Astrocyte (in vitro differentiated cells and primary cell): ENCODE measurements at regions not wholly inside any gene's neighbourhood (a gene's known extent, or its start where the extent isn't known, plus 50 kb on each side); places are given as distances from the start of the nearest gene placed in this dataset.

ENCODE experiments used
- DNase-seq: peaks from one replicate; pipeline ENCODE4 v3.0.0-alpha.2; 2010; ENCODE audit warnings: low read depth
- FAIRE-seq: peaks from 2 replicates; lab custom pipeline; 2011; peaks lifted over from hg19 to GRCh38; lab: Jason Lieb, UNC
- H2AFZ ChIP-seq: 2 replicates; pipeline ENCODE4 v1.6.0; 2012; ENCODE audit warnings: low read depth, low read length, inconsistent platforms
- H3K27ac ChIP-seq: 2 replicates; pipeline ENCODE4 v1.5.1; 2011; ENCODE audit warnings: low read depth, low read length, inconsistent platforms
- H3K27me3 ChIP-seq: 2 replicates; pipeline ENCODE4 v1.6.0; 2011; ENCODE audit warnings: low read length, inconsistent platforms; ENCODE audit not compliant: insufficient read depth
- H3K36me3 ChIP-seq: 2 replicates; pipeline ENCODE4 v1.5.1; 2011; ENCODE audit warnings: low read length, inconsistent platforms; ENCODE audit not compliant: insufficient read depth
- H3K4me1 ChIP-seq: 2 replicates; pipeline ENCODE4 v1.5.1; 2011; ENCODE audit warnings: low read length, inconsistent platforms; ENCODE audit not compliant: insufficient read depth
- H3K4me2 ChIP-seq: 2 replicates; pipeline ENCODE4 v1.6.0; 2012; ENCODE audit warnings: low read length, inconsistent platforms
- H3K4me3 ChIP-seq: 2 replicates; pipeline ENCODE4 v1.5.1; 2011; ENCODE audit warnings: low read depth, mild to moderate bottlenecking, low read length, inconsistent platforms; ENCODE audit not compliant: insufficient read depth
- H3K79me2 ChIP-seq: 2 replicates; pipeline ENCODE4 v1.6.0; 2012; ENCODE audit warnings: mild to moderate bottlenecking, low read length, inconsistent platforms; ENCODE audit not compliant: insufficient read depth
- H3K9ac ChIP-seq: 2 replicates; pipeline ENCODE4 v1.6.0; 2012; ENCODE audit warnings: mild to moderate bottlenecking, low read length, inconsistent platforms
- H3K9me3 ChIP-seq: 2 replicates; pipeline ENCODE4 v1.5.1; 2012; ENCODE audit warnings: low read depth, mild to moderate bottlenecking, low read length, inconsistent platforms; ENCODE audit not compliant: insufficient read depth
- H4K20me1 ChIP-seq: 2 replicates; pipeline ENCODE4 v1.6.0; 2012; ENCODE audit warnings: low read length, inconsistent platforms; ENCODE audit not compliant: insufficient read depth
- H3K27ac Mint-ChIP-seq: one replicate; pipeline ENCODE4 v1.8.0; 2021; ENCODE audit warnings: mild to moderate bottlenecking, mixed read lengths; ENCODE audit not compliant: unreplicated experiment
- H3K27me3 Mint-ChIP-seq: one replicate; pipeline ENCODE4 v1.8.0; 2021; ENCODE audit warnings: low read depth, mixed read lengths; ENCODE audit not compliant: unreplicated experiment
- H3K36me3 Mint-ChIP-seq: one replicate; pipeline ENCODE4 v1.8.0; 2021; ENCODE audit warnings: low read depth, mixed read lengths; ENCODE audit not compliant: unreplicated experiment
- H3K4me1 Mint-ChIP-seq: one replicate; pipeline ENCODE4 v1.8.0; 2021; ENCODE audit warnings: low read depth, mixed read lengths; ENCODE audit not compliant: unreplicated experiment
- H3K4me3 Mint-ChIP-seq: one replicate; pipeline ENCODE4 v1.8.0; 2021; ENCODE audit warnings: mild to moderate bottlenecking, moderate library complexity, mixed read lengths; ENCODE audit not compliant: unreplicated experiment
- H3K9me3 Mint-ChIP-seq: one replicate; pipeline ENCODE4 v1.8.0; 2021; ENCODE audit warnings: mild to moderate bottlenecking, mixed read lengths; ENCODE audit not compliant: unreplicated experiment
- EZH2 ChIP-seq: IDR thresholded peaks from 2 replicates; pipeline ENCODE4 v1.6.1; 2012; ENCODE audit warnings: mild to moderate bottlenecking, low read length, inconsistent platforms; ENCODE audit not compliant: insufficient read depth
- TF ChIP-seq, protein P1 (sequence below): IDR thresholded peaks from 2 replicates; pipeline ENCODE4 v1.5.1; 2011; ENCODE audit warnings: low read depth, mild to moderate bottlenecking, inconsistent platforms, low read length, moderate library complexity; ENCODE audit not compliant: insufficient read depth

DNA sequence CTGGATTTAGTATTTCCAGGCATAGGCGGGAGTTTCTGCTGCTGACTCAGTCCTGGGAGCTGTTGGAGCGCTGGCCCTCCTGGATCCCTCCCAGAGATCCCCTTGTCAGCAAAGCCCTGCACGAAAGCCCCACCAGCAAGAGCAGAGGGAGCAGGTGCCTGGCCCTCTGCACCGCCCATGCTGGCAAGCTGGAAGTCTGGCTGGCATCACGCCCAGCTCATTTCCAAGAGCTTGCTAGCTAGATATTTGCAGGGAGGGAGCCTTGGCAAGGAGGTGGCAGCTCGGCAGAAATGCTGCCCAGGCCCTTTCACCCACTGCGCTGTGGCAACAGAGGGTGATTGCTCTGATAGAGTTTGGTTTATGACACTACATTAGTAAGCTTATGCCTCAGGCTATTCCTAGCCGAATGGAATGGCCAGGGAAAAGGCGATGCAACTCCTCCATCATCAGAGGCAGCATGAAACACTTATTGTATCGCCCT is 193.9 kb downstream of the EMP1 start:
- no peak overlapping the region for H3K4me2 ChIP-seq
- no peak overlapping the region for H3K27ac ChIP-seq
- H2AFZ ChIP-seq, result no peak overlapping the region
- Mint-ChIP-seq H3K4me1 (no peaks in the 10 kb centered on the region), H3K4me3 (no peak overlapping the region), H3K36me3 (no peaks in the 10 kb centered on the region), H3K9me3 (no peaks in the 10 kb centered on the region), H3K27ac (no peak overlapping the region), H3K27me3 (peaks cover 13% of the 10 kb centered on the region)
- no peaks in the 10 kb centered on the region for H3K36me3 ChIP-seq
- H3K9me3 ChIP-seq, result no peaks in the 10 kb centered on the region
- no peaks in the 10 kb centered on the region for H3K4me1 ChIP-seq
- H3K9ac ChIP-seq, result no peak overlapping the region
- no peak overlapping the region for H3K4me3 ChIP-seq
- peak; percentile 55 for DNase-seq
- no peak for FAIRE-seq
- H3K79me2 ChIP-seq, result no peaks in the 10 kb centered on the region
- no peaks in the 10 kb centered on the region for H4K20me1 ChIP-seq
- H3K27me3 ChIP-seq, result no peaks in the 10 kb centered on the region
- TF ChIP-seq, protein P1, sequence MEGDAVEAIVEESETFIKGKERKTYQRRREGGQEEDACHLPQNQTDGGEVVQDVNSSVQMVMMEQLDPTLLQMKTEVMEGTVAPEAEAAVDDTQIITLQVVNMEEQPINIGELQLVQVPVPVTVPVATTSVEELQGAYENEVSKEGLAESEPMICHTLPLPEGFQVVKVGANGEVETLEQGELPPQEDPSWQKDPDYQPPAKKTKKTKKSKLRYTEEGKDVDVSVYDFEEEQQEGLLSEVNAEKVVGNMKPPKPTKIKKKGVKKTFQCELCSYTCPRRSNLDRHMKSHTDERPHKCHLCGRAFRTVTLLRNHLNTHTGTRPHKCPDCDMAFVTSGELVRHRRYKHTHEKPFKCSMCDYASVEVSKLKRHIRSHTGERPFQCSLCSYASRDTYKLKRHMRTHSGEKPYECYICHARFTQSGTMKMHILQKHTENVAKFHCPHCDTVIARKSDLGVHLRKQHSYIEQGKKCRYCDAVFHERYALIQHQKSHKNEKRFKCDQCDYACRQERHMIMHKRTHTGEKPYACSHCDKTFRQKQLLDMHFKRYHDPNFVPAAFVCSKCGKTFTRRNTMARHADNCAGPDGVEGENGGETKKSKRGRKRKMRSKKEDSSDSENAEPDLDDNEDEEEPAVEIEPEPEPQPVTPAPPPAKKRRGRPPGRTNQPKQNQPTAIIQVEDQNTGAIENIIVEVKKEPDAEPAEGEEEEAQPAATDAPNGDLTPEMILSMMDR, result no peak
- TF ChIP-seq EZH2, result no peak

DNA sequence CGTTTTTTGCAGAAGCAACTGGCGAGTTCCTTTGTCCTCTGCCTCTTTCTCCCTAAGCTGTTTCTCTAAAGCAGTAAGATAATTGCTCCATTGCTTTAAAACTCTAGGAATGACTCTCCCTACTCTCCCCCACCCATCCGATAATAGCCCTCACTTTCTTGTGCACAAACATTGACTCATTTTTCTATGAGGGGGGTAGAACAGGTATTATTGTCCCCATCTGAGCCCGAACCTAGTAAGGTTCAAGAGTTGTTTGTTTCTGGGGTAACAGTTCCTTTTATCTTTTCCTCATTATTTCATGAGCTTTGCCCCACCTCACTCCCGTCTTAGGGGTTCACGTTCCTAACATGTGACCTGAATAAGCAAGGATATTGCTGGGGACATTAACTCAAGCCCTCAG is 190.6 kb downstream of the EMP1 start:
- no peak for TF ChIP-seq EZH2
- TF ChIP-seq, protein P1, result no peak
- no peak overlapping the region for H3K9ac ChIP-seq
- no peak overlapping the region for H3K27ac Mint-ChIP-seq
- H3K4me1 ChIP-seq, result no peaks in the 10 kb centered on the region
- H3K36me3 ChIP-seq, result no peaks in the 10 kb centered on the region
- no peaks in the 10 kb centered on the region for H3K9me3 Mint-ChIP-seq
- no peaks in the 10 kb centered on the region for H3K79me2 ChIP-seq
- H3K27me3 Mint-ChIP-seq, result peaks cover 15% of the 10 kb centered on the region
- no peak for DNase-seq
- peaks cover 4% of the 10 kb centered on the region for H3K4me1 Mint-ChIP-seq
- no peak overlapping the region for H3K4me3 Mint-ChIP-seq
- H4K20me1 ChIP-seq, result no peaks in the 10 kb centered on the region
- H3K9me3 ChIP-seq, result no peaks in the 10 kb centered on the region
- no peak overlapping the region for H3K27ac ChIP-seq
- H3K36me3 Mint-ChIP-seq, result no peaks in the 10 kb centered on the region
- no peak overlapping the region for H3K4me2 ChIP-seq
- H3K27me3 ChIP-seq, result no peaks in the 10 kb centered on the region
- H2AFZ ChIP-seq, result no peak overlapping the region
- no peak overlapping the region for H3K4me3 ChIP-seq
- FAIRE-seq, result no peak

DNA sequence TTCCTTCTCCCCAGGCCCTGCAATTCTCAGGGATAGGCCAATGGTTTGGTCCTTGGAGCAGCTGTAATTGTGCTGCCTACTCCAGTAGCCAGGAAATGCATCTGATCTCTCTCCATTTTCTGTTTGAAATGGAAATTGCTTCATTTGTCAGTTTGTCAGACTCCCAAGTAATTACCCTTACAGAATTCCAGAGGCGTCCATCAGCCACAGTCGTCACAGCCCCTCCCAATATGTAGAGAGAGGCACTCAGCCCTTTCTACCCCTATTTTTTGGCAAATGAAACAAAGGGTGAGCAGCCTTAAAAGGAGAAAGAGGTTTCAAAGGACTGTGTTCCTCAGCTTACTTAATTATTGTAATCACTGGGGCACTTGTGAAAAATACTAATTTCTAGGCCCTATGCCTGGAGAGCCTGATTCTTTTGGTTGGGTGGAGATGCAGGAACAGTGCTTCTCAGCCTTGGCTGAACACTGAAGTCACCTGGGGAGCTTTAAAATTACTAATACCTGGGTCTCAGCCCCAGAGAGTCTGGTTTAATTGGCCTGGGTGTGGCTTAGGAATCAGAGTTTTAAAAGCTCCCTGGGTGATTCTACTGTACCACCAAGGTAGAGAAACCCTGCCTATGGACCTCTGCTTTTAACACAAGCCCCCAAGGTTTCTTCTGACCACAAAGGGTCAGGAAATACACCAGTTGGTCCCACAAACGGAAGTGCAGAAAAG is 190.0 kb downstream of the EMP1 start:
- no peaks in the 10 kb centered on the region for H3K9me3 ChIP-seq
- no peaks in the 10 kb centered on the region for H3K79me2 ChIP-seq
- H3K9ac ChIP-seq, result no peak overlapping the region
- DNase-seq, result no peak
- no peaks in the 10 kb centered on the region for H3K27me3 ChIP-seq
- no peak overlapping the region for H2AFZ ChIP-seq
- H4K20me1 ChIP-seq, result no peaks in the 10 kb centered on the region
- no peak overlapping the region for H3K4me3 ChIP-seq
- Mint-ChIP-seq H3K27ac (no peak overlapping the region), H3K36me3 (no peaks in the 10 kb centered on the region), H3K4me3 (no peak overlapping the region), H3K9me3 (no peaks in the 10 kb centered on the region), H3K27me3 (peaks cover 15% of the 10 kb centered on the region), H3K4me1 (peaks cover 4% of the 10 kb centered on the region)
- FAIRE-seq, result no peak
- no peak overlapping the region for H3K27ac ChIP-seq
- H3K4me1 ChIP-seq, result no peaks in the 10 kb centered on the region
- TF ChIP-seq EZH2, result no peak
- TF ChIP-seq, protein P1, result no peak
- no peaks in the 10 kb centered on the region for H3K36me3 ChIP-seq
- no peak overlapping the region for H3K4me2 ChIP-seq
